ENCODE measurements at regions not wholly inside any gene's neighbourhood (a gene's known extent, or its start where the extent isn't known, plus 50 kb on each side); places are given as distances from the start of the nearest gene placed in this dataset.

DNA sequence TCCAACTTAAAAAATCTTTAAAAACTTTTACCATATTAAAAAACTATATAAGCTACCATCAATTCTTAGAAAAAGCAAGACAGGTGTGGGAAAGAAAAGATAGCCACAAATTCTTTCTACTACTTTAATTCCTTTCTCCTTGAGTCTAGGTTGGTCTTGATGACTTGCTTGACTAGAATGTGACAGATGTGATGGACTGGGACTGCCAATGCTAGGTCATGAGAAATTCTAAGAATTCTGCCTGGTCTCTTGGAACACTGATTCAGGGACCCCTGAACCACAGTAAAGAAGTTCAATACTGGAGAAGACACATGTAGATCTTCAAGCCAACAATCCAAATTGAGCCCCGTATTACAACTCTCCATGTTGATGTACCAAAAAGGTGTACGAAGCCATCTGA, 326.6 kb upstream of the B3GALT2 start:
- no peak for DNase-seq

DNA sequence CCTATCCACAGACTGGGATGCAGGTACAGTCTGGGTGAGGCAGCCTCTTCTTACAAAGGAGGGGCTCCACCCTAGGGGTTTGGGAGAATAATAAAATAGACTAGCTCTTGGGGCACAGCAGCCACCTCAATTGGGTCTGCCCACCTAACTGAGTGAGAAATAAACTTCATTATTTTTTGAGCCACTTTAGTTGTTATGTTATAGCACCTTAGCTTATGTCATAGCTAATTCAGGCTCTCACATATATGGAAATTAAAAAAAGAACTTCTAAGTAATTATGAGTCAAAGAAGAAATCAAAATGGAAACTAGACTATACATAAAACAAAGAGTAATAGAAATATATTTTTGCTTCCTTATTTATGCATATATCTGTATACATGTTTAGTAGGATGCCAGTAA, 318.5 kb upstream of the B3GALT2 start:
- DNase-seq: no peak

DNA sequence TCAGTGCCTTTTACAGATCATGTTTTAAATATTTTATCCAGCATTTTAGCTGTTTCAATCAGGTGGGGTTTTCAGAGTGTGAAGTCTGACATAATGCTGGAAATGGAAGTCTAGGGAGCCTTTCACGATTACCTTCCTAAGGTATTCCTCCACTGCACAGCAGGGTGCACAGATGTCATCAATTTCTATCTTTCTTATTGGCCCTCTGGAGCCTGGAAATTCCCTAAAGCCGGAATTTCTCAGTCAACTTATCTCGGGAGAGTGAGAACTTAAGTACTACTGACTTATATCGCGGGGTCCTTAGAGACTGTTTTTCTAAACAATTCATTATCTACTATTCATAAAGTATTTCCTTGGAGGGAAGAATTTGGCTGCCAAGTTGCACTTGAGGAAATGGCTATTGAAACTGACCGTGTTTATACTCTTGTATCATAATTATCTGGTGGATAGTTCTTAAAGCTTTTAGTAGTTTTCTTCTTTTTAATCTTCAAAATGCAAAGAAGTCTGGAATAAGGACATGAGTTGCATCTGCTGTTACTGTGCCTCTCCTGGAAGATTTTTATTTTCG, 311.8 kb upstream of the B3GALT2 start:
- DNase-seq: no peak

DNA sequence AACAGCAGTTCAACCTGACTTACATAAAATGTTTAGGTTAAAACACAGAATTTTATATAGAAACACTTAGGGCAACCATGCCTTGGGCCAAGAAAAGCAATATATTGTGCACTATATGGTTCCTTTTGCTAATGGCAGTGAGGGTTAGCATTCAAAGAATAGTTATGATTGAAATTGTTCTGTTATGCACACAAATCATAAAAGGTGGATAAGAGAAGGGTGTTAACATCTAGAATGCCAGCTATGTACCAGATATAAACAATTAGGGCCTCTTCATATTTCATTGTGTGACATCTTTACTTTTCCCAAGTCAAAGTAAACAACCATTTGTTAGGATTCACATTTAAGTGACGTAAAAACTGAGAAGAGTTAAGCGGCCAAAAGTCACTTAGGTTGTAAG, 308.0 kb upstream of the B3GALT2 start:
- no peak for DNase-seq

DNA sequence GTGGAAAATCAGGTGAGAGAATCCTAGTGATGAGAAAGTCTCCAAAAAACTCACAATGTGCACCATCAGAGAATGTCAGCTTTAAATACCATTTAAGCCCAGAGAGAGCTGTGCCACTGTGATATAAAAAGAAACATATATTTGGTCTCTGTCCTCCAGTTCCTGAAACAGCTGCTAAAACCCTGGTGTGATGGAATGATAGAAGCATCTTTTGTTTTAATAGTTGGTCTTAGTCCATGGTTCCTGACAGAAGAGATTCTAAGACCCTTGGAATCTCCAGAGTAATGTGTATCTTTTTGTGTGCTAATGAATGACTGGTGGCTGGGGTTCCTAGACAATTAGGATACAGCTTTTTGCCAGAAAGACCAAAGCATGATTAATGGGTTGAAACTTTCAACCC, 302.8 kb upstream of the B3GALT2 start:
- no peak for DNase-seq

DNA sequence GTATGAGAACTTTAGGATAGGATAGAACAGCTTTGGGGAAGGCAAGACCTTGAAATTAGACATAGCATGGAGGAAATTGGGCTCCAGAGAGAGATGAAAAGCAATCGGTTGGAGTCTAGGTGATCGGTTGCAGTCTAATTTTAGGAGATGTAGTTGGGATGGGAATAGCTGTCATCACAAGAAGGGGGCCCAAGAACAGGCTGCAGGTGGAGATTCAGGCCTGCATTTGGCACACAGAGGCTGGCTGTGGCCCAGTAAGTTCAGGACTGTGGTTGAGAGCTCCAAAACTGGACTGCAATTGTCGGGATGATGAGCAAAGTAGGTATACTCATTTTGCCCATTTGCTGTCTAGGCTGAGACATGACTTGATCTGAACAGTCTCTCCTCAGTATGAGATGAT, 301.3 kb upstream of the B3GALT2 start:
- no peak for DNase-seq

DNA sequence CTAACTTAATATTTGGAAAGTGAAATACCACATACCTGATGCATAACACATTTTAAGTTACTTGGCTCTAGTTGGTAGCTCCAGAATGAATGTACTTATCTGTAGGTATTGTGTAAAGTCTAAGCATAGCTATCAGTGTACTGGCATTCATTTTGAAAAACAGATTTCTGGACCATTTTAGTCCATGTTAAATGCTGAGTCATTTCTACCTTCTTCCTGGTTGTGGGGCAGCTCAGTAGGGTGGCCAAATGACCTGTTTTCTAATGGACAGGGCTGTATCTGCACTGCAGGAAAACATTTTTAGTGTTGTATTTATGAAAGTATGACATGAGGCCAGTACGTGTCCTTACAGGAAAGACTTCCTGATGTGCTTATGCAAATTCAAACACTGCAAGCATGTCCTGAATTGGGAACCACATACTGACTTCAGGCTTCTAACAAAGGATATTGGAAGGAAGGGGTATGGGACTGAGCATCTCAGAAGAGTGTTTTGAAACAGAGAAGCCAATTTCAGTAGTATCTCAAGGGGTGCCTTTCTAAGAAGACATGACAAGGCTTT, 300.3 kb upstream of the B3GALT2 start:
- no peak for DNase-seq

DNA sequence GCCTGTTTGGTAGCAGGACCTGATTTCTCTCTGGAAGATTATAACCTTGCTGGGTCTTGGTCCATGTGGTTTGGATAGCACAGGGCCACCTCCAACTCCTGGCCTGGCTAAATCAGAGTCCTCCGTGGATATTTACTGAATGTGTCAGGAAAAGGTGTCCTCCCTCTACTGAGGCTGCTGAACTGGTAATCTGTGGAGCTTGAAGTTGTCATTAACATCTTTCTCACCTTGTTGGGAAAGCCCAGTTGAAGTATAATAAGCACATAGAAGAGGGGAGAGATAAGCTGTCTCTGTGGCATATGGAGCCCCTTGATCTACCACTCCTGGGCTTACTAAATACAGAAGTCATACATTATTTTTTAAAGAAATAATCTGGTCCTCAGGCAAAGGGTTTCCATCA, 294.3 kb upstream of the B3GALT2 start:
- DNase-seq: no peak

DNA sequence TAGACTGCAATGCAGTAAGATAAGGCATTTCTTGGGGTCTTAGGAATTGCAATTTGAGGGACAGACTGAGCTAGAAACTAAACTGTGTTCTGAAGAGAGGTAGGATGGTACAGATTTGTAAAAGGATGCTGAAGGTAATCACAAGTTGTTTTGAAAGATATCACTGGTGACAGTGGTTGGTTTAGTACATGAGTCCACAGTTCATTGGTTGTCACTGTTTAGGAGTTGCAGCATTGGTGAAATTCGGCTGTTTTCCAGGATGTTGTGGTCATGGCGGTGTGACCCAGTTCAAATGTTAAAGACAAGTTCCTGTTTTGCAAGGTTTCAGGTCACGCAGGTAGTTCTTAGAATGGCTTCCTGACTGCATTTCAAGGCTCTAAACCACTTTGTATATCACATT, 292.8 kb upstream of the B3GALT2 start:
- peak; percentile 86 for DNase-seq

DNA sequence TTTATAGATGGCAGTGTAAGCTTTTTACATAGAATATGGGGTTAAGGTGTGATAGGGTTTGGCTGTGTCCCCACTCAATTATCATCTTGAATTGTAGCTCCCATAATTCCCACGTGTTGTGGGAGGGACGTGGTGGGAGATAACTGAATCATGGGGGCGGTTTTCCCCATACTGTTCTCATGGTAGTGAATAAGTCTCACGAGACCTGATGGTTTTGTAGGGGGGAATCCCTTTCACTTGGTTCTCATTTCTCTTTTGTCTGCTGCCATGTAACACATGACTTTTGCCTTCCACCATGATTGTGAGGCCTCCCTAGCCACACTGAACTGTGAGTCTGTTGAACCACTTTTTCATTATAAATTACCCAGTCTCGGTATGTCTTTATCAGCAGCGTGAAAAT, 290.3 kb upstream of the B3GALT2 start:
- no peak for DNase-seq

DNA sequence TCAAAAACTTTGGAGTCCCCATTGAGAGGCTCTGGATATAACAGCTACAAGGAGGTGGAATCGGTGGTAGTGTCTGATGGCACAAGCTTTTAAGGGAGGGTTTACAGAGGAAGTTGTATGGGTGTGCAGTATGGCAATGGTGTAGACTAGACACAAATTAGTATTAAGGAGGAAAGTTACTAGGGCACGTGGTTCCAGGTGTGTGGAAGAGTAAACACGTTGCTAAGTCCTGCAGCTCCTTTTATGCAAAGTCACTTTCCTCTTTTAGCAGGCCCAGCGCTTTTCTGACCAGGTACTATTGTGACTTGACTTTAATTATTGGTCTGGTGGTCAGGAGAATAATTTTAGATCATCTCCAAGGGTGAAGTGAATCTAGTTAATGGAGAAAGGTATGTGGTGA, 287.5 kb upstream of the B3GALT2 start:
- DNase-seq: no peak

DNA sequence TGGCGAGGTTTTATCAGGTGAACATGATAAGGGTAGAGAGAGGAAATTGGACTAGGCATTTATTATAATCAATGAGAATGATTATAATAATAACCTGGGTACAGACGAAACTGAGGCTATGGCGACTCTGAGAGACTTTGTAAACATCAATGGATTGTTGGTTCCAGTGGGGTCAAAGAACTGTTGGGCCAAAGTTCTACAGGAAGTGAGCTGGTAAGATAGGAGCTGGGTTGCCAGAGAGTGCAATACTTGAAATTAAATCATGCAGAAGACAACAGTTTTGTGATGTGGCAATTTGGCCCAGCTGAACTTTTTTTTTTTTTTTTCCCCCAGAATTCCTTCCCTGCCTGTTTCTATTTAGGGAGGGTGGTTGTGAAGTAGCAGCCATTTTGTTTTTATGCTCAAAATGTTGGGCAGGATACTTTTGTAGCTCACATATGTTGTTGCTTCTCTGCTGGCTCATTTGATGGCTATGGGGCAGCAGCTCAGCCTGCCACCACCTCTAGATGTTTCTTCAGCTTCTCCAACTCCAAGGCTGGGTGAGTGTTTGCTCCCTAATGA, 286.5 kb upstream of the B3GALT2 start:
- DNase-seq: no peak

DNA sequence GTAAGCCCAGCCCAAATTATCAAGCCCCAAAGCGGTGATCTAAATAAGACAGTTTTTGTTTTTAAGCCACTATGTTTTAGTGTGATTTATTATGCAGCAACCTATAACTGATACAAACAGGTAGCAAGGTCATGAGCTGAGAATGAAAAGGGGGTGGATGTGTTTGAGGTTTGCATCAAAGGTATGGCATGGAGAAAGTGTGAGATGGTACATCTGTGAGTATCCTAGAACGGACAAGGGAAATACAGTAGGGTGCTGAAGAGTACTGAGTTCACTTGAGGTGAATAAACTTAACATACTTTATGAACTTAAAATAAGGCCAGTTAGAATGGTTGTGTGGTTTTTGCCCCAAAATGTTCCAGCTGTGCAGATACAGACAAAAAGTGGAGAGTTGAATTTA, 286.0 kb upstream of the B3GALT2 start:
- DNase-seq: no peak

DNA sequence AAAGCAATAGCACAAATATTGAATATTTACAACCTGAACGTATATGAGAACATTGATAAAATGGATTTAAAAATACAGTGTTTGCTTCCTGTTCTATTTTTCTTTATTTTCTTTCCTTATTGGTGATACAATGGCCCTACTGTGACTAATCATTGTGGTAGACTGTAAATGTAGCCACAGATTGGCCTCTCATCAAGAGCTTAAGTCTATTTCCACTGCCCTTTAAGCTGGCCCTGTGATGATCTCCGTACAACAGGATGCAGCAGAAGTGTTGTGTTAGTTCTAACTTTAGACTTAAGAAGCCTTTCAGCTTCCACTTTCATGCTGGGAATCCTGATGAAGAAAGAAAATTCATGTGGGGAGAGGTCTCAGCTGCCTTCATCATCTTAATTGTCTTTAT, 285.6 kb upstream of the B3GALT2 start:
- no peak for DNase-seq

DNA sequence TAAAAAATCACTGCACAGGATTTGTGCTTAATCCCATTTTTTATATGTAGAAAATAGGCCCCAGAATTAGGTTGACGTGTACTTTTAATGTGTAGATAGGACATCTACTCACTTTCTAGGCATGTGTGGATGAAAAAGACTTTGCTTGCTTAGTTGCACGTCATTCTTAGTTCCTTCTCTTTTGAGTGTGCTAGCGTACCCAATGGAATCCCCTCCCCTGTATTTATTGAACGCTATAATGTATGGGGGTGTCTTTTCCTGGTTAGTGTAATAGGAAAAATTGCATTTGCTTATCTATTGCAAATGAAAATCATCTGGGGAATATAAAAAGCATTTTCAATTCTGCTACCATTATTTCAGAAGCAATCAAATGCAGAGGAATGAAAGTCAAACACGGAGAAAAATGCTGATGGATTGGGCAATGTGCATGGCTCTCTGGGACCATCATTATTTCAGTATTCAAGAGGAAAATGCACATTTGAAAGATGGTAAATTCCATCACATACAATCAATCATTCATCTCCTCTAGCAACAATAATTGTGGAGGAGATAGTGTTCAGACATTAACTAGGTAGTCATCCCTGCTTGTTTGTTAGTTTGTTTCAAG, 277.0 kb upstream of the B3GALT2 start:
- no peak for DNase-seq

DNA sequence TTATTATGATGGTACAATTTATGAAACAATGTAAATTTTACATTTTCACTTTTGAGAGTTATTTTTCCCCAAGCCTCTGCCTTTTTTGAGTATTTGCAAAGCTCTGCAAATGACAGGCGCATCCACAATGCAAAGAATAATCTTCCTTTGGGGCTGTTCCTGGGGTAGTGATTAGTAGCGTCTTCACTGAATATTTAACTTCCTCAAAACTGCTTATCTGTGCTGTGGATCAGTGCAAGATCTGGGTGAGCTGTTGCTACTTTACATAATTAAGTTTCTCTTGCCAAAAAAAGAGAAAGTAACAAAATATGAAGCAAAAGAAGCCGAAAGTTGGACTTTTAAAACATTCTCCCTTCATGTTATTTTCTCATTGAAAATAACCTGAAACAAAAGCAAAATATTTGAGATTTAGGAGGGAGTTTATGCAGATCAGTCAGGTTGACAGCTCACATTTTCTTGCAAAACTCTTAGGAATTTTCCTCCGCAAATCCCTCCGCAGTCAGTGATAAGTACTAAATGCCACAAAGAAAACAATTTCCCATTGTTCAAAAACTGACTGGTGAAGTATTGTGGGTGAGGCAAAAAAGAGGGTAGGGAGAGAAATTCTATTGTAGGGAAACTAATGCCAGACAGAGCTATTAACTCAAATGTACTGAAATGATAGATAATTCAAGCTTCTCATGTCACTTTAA, 276.4 kb upstream of the B3GALT2 start:
- no peak for DNase-seq

DNA sequence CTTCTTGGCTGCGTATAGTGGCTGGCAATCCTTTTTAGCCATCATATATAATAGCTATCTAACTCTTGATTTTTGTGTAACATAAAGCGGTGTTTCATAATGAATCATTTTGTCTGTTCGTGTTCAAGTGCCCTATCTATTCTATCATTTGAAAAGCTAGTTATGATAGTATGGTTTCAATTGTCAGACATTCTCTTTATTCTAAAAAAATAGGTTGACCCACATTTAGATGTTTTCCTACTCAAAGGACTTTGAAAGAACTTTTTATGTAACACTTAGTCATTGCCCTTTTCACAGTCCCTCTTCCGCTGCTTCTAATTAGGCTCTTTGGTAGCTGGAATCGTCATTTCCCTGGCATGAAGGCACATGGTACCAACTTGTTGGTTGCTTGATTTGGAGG, 272.2 kb upstream of the B3GALT2 start:
- peak; percentile 24 for DNase-seq

DNA sequence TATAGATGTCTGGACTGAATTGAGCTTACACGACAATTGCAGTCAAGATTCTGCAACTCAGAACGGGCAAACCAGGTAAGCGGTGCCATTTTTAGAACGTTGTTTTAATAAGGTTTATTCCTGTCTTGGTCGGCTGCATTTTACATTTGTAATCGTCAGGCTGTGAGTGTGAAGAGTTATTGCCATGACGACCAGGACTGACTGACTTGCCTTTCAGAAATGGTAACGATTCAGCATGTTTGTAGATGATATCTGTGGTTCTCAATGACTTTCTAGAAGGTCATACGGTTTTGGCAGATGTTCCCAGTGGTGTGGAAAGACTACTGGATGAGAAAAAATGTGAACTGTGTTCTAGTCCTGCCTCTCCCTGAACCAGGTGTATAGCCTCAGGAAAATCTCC, 271.3 kb upstream of the B3GALT2 start:
- peak; percentile 33 for DNase-seq

DNA sequence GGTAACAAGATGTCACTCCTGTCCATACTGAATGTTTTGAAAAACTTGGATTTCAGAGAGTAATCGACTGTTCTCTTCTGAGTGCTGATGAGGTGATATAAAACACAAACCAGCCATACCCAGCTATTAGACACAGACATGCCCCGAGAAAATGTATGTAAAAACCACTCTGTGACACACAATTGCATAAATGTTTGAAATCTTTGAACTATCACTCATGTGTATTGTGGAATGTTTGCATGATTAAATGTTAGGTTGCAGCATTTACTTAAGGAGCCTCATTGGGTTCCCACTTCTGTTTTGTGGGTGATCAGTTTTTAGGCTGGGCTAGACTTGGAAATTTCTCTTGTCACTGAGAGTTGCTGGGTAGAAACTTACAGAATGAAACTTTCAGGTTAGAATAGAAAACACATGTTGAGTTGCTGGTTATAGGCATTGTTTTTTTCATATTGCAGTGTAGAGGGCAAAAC, 270.4 kb upstream of the B3GALT2 start:
- DNase-seq: no peak

DNA sequence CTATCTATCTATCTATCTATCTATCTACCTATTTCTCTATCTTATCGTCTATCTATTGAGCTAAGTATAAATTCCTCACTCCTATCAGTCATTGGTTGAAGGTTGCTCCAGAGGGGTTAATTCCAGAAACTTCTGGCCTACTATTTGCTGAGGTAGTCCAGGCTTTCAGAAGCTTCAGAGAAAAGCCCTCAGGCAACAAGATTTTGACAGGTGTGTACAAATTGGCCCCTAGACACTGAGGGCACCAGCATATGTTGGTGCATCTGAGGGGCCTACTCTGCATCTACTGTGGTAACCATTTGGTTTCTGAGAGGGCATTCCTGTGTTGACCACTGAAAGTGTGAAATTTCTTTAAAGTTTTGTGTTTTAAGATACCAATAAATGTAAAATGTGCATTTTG, 265.2 kb upstream of the B3GALT2 start:
- DNase-seq: no peak

DNA sequence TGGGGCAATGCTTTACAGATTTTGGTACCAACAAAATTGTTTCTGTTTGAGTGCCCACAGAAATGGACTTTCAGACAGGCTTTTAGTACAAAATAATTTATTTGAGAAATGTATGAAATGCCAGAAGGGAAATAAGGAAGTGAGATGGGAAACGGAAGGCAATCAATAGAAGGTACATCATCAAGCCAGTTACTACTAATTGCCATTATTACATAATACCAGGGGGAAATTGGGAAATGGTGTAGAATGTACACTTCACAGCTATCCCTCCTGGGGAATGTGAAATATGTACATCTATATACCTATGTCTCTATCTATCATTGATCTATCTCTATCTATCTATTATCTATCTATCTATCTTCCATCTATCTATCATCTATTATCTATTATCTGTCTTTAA, 264.6 kb upstream of the B3GALT2 start:
- DNase-seq: no peak

DNA sequence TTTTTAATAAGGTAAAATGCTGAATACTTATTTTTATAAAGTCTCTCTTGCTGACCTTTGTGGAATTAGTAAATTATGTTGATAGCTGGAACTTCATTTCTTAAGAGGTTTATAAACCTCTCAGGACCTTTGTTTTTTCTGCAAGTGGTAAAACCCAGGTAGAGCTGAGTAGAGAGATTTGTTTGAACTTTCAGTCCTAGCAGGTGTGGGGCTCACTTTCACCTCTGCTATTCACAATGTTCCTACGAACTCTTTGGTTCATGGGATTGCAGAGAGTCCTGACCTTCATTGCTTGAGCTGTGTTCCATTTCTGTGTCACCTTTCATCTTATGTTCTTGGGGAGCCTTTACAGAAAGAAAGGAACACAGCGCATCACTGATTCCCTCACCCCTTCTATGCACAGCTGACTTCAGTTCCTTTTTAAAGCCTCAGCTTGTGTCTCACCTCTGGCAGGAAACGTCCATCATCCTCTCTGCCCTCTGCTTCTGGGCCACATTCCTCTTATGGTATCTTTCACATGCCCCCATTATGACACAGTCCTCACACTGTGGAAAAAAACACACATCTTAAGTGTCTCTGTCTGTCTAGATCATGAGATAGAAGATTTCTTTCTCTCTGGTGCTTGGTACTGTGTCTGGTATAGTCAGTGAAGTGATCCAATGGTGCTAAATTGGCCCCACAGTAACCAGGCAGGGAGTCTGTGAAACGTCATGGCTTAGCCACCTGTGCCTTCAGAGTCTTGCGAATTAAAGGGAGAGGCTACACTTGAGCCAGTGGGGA, 262.5 kb upstream of the B3GALT2 start:
- peak; percentile 16 for DNase-seq

DNA sequence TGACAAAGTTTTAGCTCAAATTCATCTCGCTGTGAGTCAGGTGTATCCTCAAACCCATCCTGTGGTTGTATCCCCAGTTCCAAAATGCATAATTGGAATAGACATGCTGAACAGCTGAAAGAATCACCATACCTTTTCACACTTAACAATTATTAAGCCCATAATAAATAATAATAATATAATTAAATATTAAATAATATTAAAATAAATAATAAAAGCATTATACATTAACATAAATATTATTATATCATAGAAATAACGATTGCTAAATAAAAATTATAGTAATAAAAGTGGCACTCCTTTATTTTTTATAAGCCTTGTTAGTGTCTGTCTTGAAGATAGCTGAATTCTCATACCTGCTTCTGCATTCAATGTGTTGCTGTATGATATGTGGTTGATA, 257.5 kb upstream of the B3GALT2 start:
- no peak for DNase-seq

Data from CD4-positive, alpha-beta T cell treated with Interleukin-15 for 1 hour (primary cell).